Activated naive CD8-positive, alpha-beta T cell treated with anti-CD3 and anti-CD28 coated beads, Interleukin-2, amount 50 U/mL, for 24 hours (primary cell): ENCODE measurements at regions not wholly inside any gene's neighbourhood (a gene's known extent, or its start where the extent isn't known, plus 50 kb on each side); places are given as distances from the start of the nearest gene placed in this dataset.

Source experiments
- ATAC-seq: fragments of 150-1000 bp; cut with Tn5 transposase; one replicate; pipeline ENCODE4 v1.10.0; 2021
- DNase-seq: peaks from one replicate; pipeline ENCODE4 v3.0.0; 2021
- H3K27ac Mint-ChIP-seq: one replicate; pipeline ENCODE4 v1.8.0; 2021; ENCODE audit warnings: mild to moderate bottlenecking, mixed read lengths
- H3K27me3 Mint-ChIP-seq: one replicate; pipeline ENCODE4 v1.8.0; 2021; ENCODE audit warnings: mixed read lengths
- H3K36me3 Mint-ChIP-seq: one replicate; pipeline ENCODE4 v1.8.0; 2021; ENCODE audit warnings: low read depth, mixed read lengths
- H3K4me1 Mint-ChIP-seq: one replicate; pipeline ENCODE4 v1.8.0; 2021; ENCODE audit warnings: mixed read lengths
- H3K4me3 Mint-ChIP-seq: one replicate; pipeline ENCODE4 v1.8.0; 2021; ENCODE audit warnings: mild to moderate bottlenecking, moderate library complexity, mixed read lengths
- H3K9me3 Mint-ChIP-seq: one replicate; pipeline ENCODE4 v1.8.0; 2021; ENCODE audit warnings: mixed read lengths

DNA sequence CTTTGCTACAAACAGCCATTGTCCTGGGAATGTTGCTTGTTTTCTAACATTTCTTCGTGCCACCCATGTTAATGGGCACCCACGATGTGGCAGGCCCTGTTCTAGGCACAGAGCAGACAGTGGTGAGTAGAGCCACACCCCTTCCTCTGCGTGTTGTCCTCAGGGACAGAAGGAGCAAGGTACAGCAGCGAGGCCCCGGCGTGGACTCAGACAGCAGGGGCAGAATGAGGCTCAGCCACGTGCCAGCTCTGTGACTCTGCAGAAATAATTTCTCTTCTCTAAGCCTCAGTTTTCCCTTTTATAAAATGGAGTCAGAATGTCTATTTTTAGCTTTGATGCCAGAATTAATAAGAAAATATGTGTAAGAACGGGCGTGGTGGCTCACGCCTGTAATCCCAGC, 401.7 kb downstream of the TSN start:
- Mint-ChIP-seq H3K36me3 (no peaks in the 10 kb centered on the region), H3K4me1 (no peaks in the 10 kb centered on the region), H3K27ac (no peak overlapping the region), H3K27me3 (peaks cover 4% of the 10 kb centered on the region), H3K4me3 (no peak overlapping the region), H3K9me3 (no peaks in the 10 kb centered on the region)
- no peak for ATAC-seq
- no peak for DNase-seq

DNA sequence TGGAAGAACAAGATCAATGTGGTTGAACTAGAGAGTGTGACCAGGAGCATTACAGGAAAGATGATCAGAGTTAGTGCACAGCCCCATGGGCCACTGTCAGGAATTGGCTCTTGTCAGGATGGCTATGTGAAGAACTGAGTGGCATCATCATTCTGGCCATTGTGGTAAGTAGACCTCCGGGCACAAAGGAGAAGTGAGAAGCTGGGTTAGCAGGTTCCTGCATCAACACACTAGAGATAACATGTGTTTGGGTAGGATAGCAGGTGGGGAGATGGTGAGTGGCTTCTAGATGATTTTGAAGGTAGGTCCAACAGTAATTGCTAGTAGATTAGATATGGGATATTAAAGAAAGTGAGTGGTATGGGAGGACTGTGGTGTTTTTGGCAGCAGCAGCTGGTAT, 408.2 kb downstream of the TSN start:
- Mint-ChIP-seq H3K27ac (no peak overlapping the region), H3K4me1 (no peaks in the 10 kb centered on the region), H3K9me3 (no peaks in the 10 kb centered on the region), H3K4me3 (no peak overlapping the region), H3K27me3 (no peaks in the 10 kb centered on the region), H3K36me3 (no peaks in the 10 kb centered on the region)
- no peak for ATAC-seq
- DNase-seq: no peak

DNA sequence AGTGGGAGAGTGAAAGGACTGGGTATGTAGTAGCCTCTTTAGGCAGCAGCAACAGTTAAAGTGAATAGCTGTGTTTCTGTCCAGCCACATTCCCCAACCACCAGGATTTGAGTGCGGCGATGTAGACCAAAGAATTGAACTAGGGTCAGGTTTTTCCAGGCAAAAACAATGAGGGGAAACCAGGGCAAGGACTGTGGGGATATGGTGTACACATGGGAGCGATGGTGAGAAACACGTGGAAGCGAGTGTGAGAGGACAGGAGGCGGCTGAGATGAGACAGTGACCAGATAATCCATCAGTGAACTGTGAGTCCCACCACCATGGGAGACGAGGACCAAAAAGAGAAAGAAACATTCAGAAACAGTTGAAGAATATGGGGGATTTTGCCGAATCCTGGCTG, 409.5 kb downstream of the TSN start:
- no peak for DNase-seq
- Mint-ChIP-seq H3K9me3 (no peaks in the 10 kb centered on the region), H3K27me3 (no peaks in the 10 kb centered on the region), H3K4me3 (no peak overlapping the region), H3K27ac (no peak overlapping the region), H3K36me3 (no peaks in the 10 kb centered on the region), H3K4me1 (no peaks in the 10 kb centered on the region)
- no peak for ATAC-seq

DNA sequence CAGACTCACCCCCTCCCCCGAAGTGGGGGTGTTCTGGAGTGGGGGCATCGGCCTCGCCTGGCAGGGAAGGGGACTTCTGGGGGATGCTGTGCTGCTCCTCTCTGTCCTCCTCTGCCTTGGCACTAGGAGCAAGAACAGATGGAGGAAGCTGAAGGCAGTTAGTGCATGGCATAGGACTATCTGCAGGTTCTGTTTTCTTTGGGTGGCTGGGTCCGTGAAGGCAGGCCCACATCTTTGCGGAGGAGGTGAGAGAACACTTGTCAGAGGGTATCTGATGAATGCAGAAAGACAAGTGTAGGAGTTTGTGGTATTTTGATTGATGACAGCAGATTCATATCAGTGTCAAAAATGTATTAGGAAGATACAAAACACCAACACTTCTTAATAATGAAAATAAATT, 411.4 kb downstream of the TSN start:
- no peaks in the 10 kb centered on the region for H3K27me3 Mint-ChIP-seq
- H3K36me3 Mint-ChIP-seq: no peaks in the 10 kb centered on the region
- H3K4me3 Mint-ChIP-seq: no peak overlapping the region
- no peaks in the 10 kb centered on the region for H3K9me3 Mint-ChIP-seq
- H3K27ac Mint-ChIP-seq: no peak overlapping the region
- DNase-seq: no peak
- no peak for ATAC-seq
- no peaks in the 10 kb centered on the region for H3K4me1 Mint-ChIP-seq

GRCh38 chr2:122167515-122167914, 412.1 kb downstream of the TSN start:
- DNase-seq (no peak), ATAC-seq (no peak)
- Mint-ChIP-seq H3K27me3 (no peaks in the 10 kb centered on the region), H3K4me3 (no peak overlapping the region), H3K36me3 (no peaks in the 10 kb centered on the region), H3K27ac (no peak overlapping the region), H3K4me1 (no peaks in the 10 kb centered on the region), H3K9me3 (no peaks in the 10 kb centered on the region)

- no peak overlapping the region for H3K27ac Mint-ChIP-seq
- DNase-seq: no peak
- no peaks in the 10 kb centered on the region for H3K36me3 Mint-ChIP-seq
- H3K4me1 Mint-ChIP-seq: no peaks in the 10 kb centered on the region
- no peaks in the 10 kb centered on the region for H3K27me3 Mint-ChIP-seq
- no peak for ATAC-seq
- no peak overlapping the region for H3K4me3 Mint-ChIP-seq
- no peaks in the 10 kb centered on the region for H3K9me3 Mint-ChIP-seq
Measured at GRCh38 chr2:122168799-122169198, 413.3 kb downstream of the TSN start.

GRCh38 chr2:122172812-122173211, 417.4 kb downstream of the TSN start:
- Mint-ChIP-seq H3K27me3 (no peaks in the 10 kb centered on the region), H3K4me3 (no peak overlapping the region), H3K36me3 (no peaks in the 10 kb centered on the region), H3K9me3 (no peaks in the 10 kb centered on the region), H3K4me1 (no peaks in the 10 kb centered on the region), H3K27ac (no peak overlapping the region)
- no peak for DNase-seq
- no peak for ATAC-seq

GRCh38 chr2:122174061-122174460, 418.6 kb downstream of the TSN start:
- no peak overlapping the region for H3K4me3 Mint-ChIP-seq
- H3K4me1 Mint-ChIP-seq: no peaks in the 10 kb centered on the region
- ATAC-seq (no peak), DNase-seq (no peak)
- H3K36me3 Mint-ChIP-seq: no peaks in the 10 kb centered on the region
- no peaks in the 10 kb centered on the region for H3K27me3 Mint-ChIP-seq
- H3K9me3 Mint-ChIP-seq: no peaks in the 10 kb centered on the region
- no peak overlapping the region for H3K27ac Mint-ChIP-seq

GRCh38 chr2:122179492-122180165, 424.2 kb downstream of the TSN start:
- Mint-ChIP-seq H3K4me1 (no peaks in the 10 kb centered on the region), H3K9me3 (no peaks in the 10 kb centered on the region), H3K27ac (no peak overlapping the region), H3K36me3 (no peaks in the 10 kb centered on the region), H3K4me3 (no peak overlapping the region), H3K27me3 (no peaks in the 10 kb centered on the region)
- ATAC-seq (no peak), DNase-seq (no peak)

GRCh38 chr2:122180972-122181371, 425.5 kb downstream of the TSN start:
- Mint-ChIP-seq H3K4me3 (no peak overlapping the region), H3K9me3 (no peaks in the 10 kb centered on the region), H3K27me3 (no peaks in the 10 kb centered on the region), H3K27ac (no peak overlapping the region), H3K36me3 (no peaks in the 10 kb centered on the region), H3K4me1 (no peaks in the 10 kb centered on the region)
- ATAC-seq (no peak), DNase-seq (no peak)

DNA sequence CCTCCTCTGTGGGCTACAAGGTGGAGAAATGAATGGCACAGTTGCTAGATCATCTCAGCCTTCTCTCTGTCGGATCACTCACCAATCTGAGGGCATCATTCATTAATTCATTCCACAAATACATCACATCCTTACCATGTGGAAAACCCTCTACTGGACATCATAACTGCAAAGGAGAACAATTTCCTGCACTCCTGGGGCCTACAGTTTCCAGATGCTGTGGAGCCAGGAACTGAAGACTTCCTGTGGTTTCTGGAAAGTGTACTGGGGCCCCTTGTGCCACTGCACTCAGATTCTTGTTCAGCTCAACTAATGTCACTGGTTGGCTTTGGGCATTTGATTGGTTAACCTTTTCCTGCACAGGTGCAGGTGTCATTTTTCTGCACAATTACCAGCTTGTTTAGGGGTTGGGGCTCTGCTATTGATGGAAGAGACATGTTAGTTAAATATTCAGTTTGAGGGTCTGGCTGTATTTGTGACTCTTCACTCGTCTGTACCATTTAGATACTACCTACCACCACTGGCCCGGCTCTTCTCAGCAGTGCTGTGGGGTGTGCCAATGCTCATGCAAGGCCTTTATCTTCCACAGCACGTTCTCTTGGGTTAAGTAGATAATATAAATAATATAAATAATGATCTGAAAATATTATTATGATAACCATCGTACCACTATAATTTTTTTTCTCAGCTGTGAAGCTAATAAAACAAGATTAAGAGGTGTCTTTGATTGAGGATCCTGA, 427.3 kb downstream of the TSN start:
- Mint-ChIP-seq H3K9me3 (no peaks in the 10 kb centered on the region), H3K27ac (no peak overlapping the region), H3K36me3 (no peaks in the 10 kb centered on the region), H3K4me3 (no peak overlapping the region), H3K4me1 (no peaks in the 10 kb centered on the region), H3K27me3 (no peaks in the 10 kb centered on the region)
- no peak for ATAC-seq
- DNase-seq: no peak

- Mint-ChIP-seq H3K4me3 (no peak overlapping the region), H3K27me3 (peaks cover 2% of the 10 kb centered on the region), H3K36me3 (no peaks in the 10 kb centered on the region), H3K27ac (no peak overlapping the region), H3K9me3 (no peaks in the 10 kb centered on the region), H3K4me1 (no peaks in the 10 kb centered on the region)
- no peak for DNase-seq
- ATAC-seq: no peak
Measured at GRCh38 chr2:122183890-122184289, 428.4 kb downstream of the TSN start.

GRCh38 chr2:122186761-122187222, 431.3 kb downstream of the TSN start:
- no peaks in the 10 kb centered on the region for H3K4me1 Mint-ChIP-seq
- H3K27me3 Mint-ChIP-seq: peaks cover 2% of the 10 kb centered on the region
- ATAC-seq: no peak
- no peaks in the 10 kb centered on the region for H3K36me3 Mint-ChIP-seq
- no peak for DNase-seq
- H3K4me3 Mint-ChIP-seq: no peak overlapping the region
- no peaks in the 10 kb centered on the region for H3K9me3 Mint-ChIP-seq
- no peak overlapping the region for H3K27ac Mint-ChIP-seq

- H3K9me3 Mint-ChIP-seq: no peaks in the 10 kb centered on the region
- DNase-seq (no peak), ATAC-seq (no peak)
- peaks cover 2% of the 10 kb centered on the region for H3K27me3 Mint-ChIP-seq
- H3K36me3 Mint-ChIP-seq: no peaks in the 10 kb centered on the region
- H3K4me1 Mint-ChIP-seq: no peaks in the 10 kb centered on the region
- H3K27ac Mint-ChIP-seq: no peak overlapping the region
- H3K4me3 Mint-ChIP-seq: no peak overlapping the region
Measured at GRCh38 chr2:122191331-122191730, 435.9 kb downstream of the TSN start.

DNA sequence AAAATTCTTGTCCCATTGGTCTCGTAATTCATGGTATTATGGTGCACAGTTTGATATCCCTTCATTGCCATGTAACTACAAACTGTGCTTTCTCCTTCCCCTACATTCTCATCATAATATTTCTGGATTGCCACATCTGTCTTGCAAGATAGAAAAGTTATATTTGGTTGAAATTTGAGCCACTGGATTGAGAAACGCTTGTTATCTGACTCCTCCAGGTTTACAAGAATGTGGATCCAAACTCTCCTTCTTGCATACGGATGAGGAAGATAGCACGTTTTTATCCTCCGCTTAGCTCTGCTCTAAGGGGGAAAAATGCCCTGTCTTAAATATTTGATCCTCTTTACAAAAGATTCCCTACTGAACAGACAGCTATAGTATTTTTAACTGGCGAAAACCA, 438.2 kb downstream of the TSN start:
- Mint-ChIP-seq H3K4me3 (no peak overlapping the region), H3K27me3 (no peaks in the 10 kb centered on the region), H3K4me1 (no peaks in the 10 kb centered on the region), H3K27ac (no peak overlapping the region), H3K36me3 (no peaks in the 10 kb centered on the region), H3K9me3 (no peaks in the 10 kb centered on the region)
- ATAC-seq (no peak), DNase-seq (no peak)
